Right ventricle myocardium inferior (tissue), 1 donor: ENCODE measurements at regions not wholly inside any gene's neighbourhood (a gene's known extent, or its start where the extent isn't known, plus 50 kb on each side); places are given as distances from the start of the nearest gene placed in this dataset.
A peak's percentile ranks its signal among the peaks of the same experiment; 100 is the strongest.
"Not testable (repeated sequence)": the region's sequence is repeated elsewhere in the genome, so short reads cannot be mapped to it uniquely, and the experiment has no call there.

Source experiments
- ATAC-seq: fragments of 200-7000 bp; cut with Tn5 transposase; one replicate; pipeline ENCODE4 v1.9.1; 2020; ENCODE audit warnings: mild to moderate bottlenecking, moderate library complexity
- DNase-seq: peaks from one replicate; pipeline ENCODE4 v3.0.0; 2021; ENCODE audit errors: missing footprints
- intact Hi-C: fragments of 100-400 bp; cut with DNase I; formaldehyde crosslinking; loops from one replicate; pipeline ENCODE4 v1.11.0; 2022
- donor health status: DM: no; HTN: yes; CAD: no; lungs with severe emphysema.

GRCh38 chr10:118930614-118931013, 98.9 kb upstream of the NANOS1 start:
- DNase-seq (no peak), ATAC-seq (no peak)
- intact Hi-C loops = no loop called here

- no peak for ATAC-seq
- intact Hi-C loops = no loop called here
- no peak for DNase-seq
These were observed 98.1 kb upstream of the NANOS1 start for GRCh38 chr10:118931436-118931835.

GRCh38 chr10:118932154-118932553, 97.4 kb upstream of the NANOS1 start:
- ATAC-seq, DNase-seq, intact Hi-C loops: not testable (repeated sequence)

GRCh38 chr10:118937226-118937625, 92.3 kb upstream of the NANOS1 start:
- no peak for ATAC-seq
- intact Hi-C loops = no loop called here
- no peak for DNase-seq

- ATAC-seq (no peak), DNase-seq (no peak)
- intact Hi-C loops = no loop called here
These were observed 90.1 kb upstream of the NANOS1 start for GRCh38 chr10:118939211-118940007.

GRCh38 chr10:118940386-118940785, 89.1 kb upstream of the NANOS1 start:
- intact Hi-C loops = no loop called here
- ATAC-seq (no peak), DNase-seq (no peak)

GRCh38 chr10:118943253-118943652, 86.3 kb upstream of the NANOS1 start:
- no peak for DNase-seq
- ATAC-seq = no peak
- intact Hi-C loops = no loop called here

- ATAC-seq (no peak), DNase-seq (no peak)
- intact Hi-C loops = no loop called here
These were observed 84.4 kb upstream of the NANOS1 start for GRCh38 chr10:118944959-118945633.

GRCh38 chr10:118948786-118949185, 80.7 kb upstream of the NANOS1 start:
- no peak for DNase-seq
- ATAC-seq = peak; percentile 64
- intact Hi-C loops = no loop called here

GRCh38 chr10:118950190-118950680, 79.3 kb upstream of the NANOS1 start:
- DNase-seq (no peak), ATAC-seq (no peak)
- intact Hi-C loops = no loop called here

- DNase-seq (no peak), ATAC-seq (no peak)
- intact Hi-C loops = no loop called here
These were observed 78.4 kb upstream of the NANOS1 start for GRCh38 chr10:118950997-118951637.

- no peak for DNase-seq
- intact Hi-C loops = no loop called here
- ATAC-seq = no peak
These were observed 76.8 kb upstream of the NANOS1 start for GRCh38 chr10:118952493-118953295.

- intact Hi-C loops = no loop called here
- peak; percentile 69 for ATAC-seq
- DNase-seq = no peak
These were observed 75.7 kb upstream of the NANOS1 start for GRCh38 chr10:118953598-118954393.

GRCh38 chr10:118955531-118955930, 74.0 kb upstream of the NANOS1 start:
- intact Hi-C loops = loop anchor here (5.0 kb wide), 1 partner anchor 72 kb away; the partner anchor contains the start of gene NANOS1
- DNase-seq = no peak
- ATAC-seq = no peak

GRCh38 chr10:118955951-118956801, 73.3 kb upstream of the NANOS1 start:
- intact Hi-C loops = loop anchor here (5.0 kb wide), 1 partner anchor 71 kb away; the partner anchor contains the start of gene NANOS1
- no peak for ATAC-seq
- DNase-seq = no peak

- ATAC-seq = peak; percentile 56
- intact Hi-C loops = loop anchor here (5.0 kb wide), 1 partner anchor 70 kb away; the partner anchor contains the start of gene NANOS1
- DNase-seq = no peak
These were observed 72.6 kb upstream of the NANOS1 start for GRCh38 chr10:118956802-118957442.

- DNase-seq (no peak), ATAC-seq (no peak)
- intact Hi-C loops = loop anchor here (5.0 kb wide), 1 partner anchor 70 kb away; the partner anchor contains the start of gene NANOS1
These were observed 72.1 kb upstream of the NANOS1 start for GRCh38 chr10:118957443-118957825.
